ENCODE measurements at regions not wholly inside any gene's neighbourhood (a gene's known extent, or its start where the extent isn't known, plus 50 kb on each side); places are given as distances from the start of the nearest gene placed in this dataset.

- TF ChIP-seq Cebpa-rat (IDR thresholded peaks at IDR 0.05) = no peak
- Histone ChIP-seq H3K27ac (no peak overlapping the region), H3K9me3 (replicated peaks in 1 of 11) (no peaks in the 10 kb centered on the region), H3K36me3 (no peaks in the 10 kb centered on the region), H3K9ac (no peak overlapping the region), H3K4me1 (no peaks in the 10 kb centered on the region), H3K27me3 (no peaks in the 10 kb centered on the region), H4K20me1 (no peaks in the 10 kb centered on the region), H3K4me3 (no peak overlapping the region), H3K4me2 (no peak overlapping the region)
Observed at GRCh38 chr3:110897046-110897445, 174.6 kb upstream of the NECTIN3 start.

- H3K9ac ChIP-seq = no peak overlapping the region
- TF ChIP-seq Cebpa-rat (IDR thresholded peaks at IDR 0.05) = no peak
- no peak overlapping the region for H3K27ac ChIP-seq
- no peaks in the 10 kb centered on the region for H3K4me1 ChIP-seq
- H3K36me3 ChIP-seq = no peaks in the 10 kb centered on the region
- no peak overlapping the region for H3K4me2 ChIP-seq
- H3K27me3 ChIP-seq = no peaks in the 10 kb centered on the region
- H4K20me1 ChIP-seq = no peaks in the 10 kb centered on the region
- no peaks in the 10 kb centered on the region for H3K9me3 ChIP-seq (replicated peaks in 1 of 11)
- H3K4me3 ChIP-seq = no peak overlapping the region
Observed at GRCh38 chr3:110900576-110900975, 171.0 kb upstream of the NECTIN3 start.

DNA sequence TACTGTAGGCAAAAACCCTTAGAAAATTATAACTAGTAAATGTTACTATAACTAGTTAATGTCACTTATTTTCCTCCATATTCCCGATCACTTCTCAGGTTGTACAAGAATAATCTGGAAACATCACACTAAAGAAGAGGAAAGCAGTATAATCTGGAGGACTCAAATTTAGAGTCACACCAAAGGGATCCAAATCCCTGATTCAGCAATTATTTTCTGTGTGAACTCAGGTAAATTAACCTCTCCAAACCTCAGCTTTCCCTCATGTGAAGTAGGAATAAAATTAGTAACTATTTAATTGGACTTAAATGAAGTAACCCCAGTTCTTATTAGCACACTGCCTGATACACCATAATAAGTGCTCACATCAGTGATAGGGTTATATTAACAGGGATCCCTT lies 170.1 kb upstream of the NECTIN3 start:
- TF ChIP-seq Cebpa-rat (IDR thresholded peaks at IDR 0.05) = no peak
- H3K4me2 ChIP-seq = no peak overlapping the region
- H3K4me3 ChIP-seq = no peak overlapping the region
- H3K9ac ChIP-seq = no peak overlapping the region
- H3K27me3 ChIP-seq = no peaks in the 10 kb centered on the region
- H3K9me3 ChIP-seq (replicated peaks in 1 of 11) = no peaks in the 10 kb centered on the region
- H3K36me3 ChIP-seq = no peaks in the 10 kb centered on the region
- no peaks in the 10 kb centered on the region for H3K4me1 ChIP-seq
- H3K27ac ChIP-seq = no peak overlapping the region
- no peaks in the 10 kb centered on the region for H4K20me1 ChIP-seq

DNA sequence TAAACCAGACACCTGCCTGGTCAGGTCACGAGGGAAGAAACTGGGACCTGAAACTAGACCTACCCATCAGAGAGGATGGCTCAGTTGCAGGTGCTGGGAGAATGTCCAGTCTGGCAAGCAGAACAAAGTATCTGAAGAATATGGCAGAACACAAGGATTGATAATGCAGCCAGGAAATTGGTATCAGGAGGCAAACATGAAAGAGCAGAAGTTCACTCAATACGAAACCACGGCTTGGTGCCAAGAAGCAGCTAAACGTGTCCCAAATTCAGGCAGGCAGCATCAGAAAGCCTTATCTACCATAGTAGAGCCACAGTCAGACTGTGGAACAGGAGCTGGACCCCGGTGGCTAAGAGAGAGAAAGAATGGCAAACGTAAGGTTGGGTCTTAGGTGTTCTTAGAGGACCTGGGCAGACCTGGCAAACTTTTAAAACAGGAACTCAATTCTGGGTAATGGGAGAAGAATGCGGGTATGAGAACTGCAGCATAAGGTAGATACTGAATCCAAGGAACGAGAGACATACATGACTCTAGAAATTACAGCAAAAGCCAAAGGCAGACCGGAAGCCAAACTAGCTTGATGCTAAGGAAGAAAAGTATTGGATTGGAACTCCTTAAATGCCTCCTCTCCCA lies 169.0 kb upstream of the NECTIN3 start:
- no peak overlapping the region for H3K27ac ChIP-seq
- H3K9ac ChIP-seq = no peak overlapping the region
- TF ChIP-seq Cebpa-rat (IDR thresholded peaks at IDR 0.05) = no peak
- no peaks in the 10 kb centered on the region for H3K9me3 ChIP-seq (replicated peaks in 1 of 11)
- H3K4me3 ChIP-seq = no peak overlapping the region
- H3K27me3 ChIP-seq = no peaks in the 10 kb centered on the region
- H3K4me1 ChIP-seq = no peaks in the 10 kb centered on the region
- no peaks in the 10 kb centered on the region for H4K20me1 ChIP-seq
- no peaks in the 10 kb centered on the region for H3K36me3 ChIP-seq
- no peak overlapping the region for H3K4me2 ChIP-seq

DNA sequence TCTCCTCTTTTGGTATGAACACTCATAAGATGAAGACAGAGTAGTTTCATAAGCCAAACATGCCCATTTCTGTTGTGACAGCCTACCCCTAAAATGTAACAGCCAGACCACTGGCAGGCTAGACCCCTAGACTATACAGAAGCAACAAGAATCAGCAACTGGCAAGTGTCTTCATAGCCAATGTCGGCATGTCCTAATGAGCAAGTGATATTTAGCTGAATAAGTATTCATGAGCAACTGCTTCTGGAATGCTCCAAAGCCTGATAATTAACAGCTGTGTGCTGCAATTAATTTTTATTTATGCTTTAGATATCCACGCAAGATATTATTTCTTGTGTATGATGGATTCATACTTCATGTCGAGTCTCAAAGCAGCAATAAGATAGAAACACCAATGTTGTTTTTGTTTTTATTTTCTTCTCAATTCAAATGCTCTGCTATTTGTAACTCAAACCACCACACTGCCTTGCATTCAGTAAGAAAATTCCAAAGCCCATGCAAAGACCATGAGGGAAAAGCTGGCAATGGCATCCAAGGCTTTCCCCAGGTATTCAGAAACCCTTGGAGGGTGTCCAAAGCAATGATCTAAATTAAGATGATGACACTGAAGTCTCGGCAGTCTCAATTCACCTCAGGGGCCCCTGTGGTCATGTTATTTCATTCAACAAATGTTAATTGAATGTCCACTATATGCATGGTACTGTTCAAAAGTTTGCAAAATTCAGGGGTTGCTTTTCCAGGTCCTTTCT lies 167.7 kb upstream of the NECTIN3 start:
- H3K4me2 ChIP-seq = no peak overlapping the region
- no peak for TF ChIP-seq Cebpa-rat (IDR thresholded peaks at IDR 0.05)
- no peaks in the 10 kb centered on the region for H3K9me3 ChIP-seq (replicated peaks in 1 of 11)

GRCh38 chr3:110904520-110904890 lies 167.1 kb upstream of the NECTIN3 start:
- Histone ChIP-seq H3K4me3 (no peak overlapping the region), H3K4me1 (no peaks in the 10 kb centered on the region)
- TF ChIP-seq Cebpa-rat (IDR thresholded peaks at IDR 0.05) = no peak

More for the DNA sequence above, 167.7 kb upstream of the NECTIN3 start:
- no peak overlapping the region for H3K9ac ChIP-seq
- no peaks in the 10 kb centered on the region for H3K36me3 ChIP-seq
- H3K4me3 ChIP-seq = no peak overlapping the region
- H4K20me1 ChIP-seq = no peaks in the 10 kb centered on the region
- no peak overlapping the region for H3K27ac ChIP-seq
- no peaks in the 10 kb centered on the region for H3K4me1 ChIP-seq
- no peaks in the 10 kb centered on the region for H3K27me3 ChIP-seq

GRCh38 chr3:110905121-110905520 lies 166.5 kb upstream of the NECTIN3 start:
- TF ChIP-seq Cebpa-rat (IDR thresholded peaks at IDR 0.05) = no peak
- H3K4me3 ChIP-seq = no peak overlapping the region
- no peaks in the 10 kb centered on the region for H3K4me1 ChIP-seq
- no peak overlapping the region for H3K9ac ChIP-seq
- H4K20me1 ChIP-seq = no peaks in the 10 kb centered on the region
- no peak overlapping the region for H3K4me2 ChIP-seq
- no peak overlapping the region for H3K27ac ChIP-seq
- no peaks in the 10 kb centered on the region for H3K9me3 ChIP-seq (replicated peaks in 1 of 11)
- no peaks in the 10 kb centered on the region for H3K36me3 ChIP-seq
- no peaks in the 10 kb centered on the region for H3K27me3 ChIP-seq

More at GRCh38 chr3:110904520-110904890, 167.1 kb upstream of the NECTIN3 start:
- no peaks in the 10 kb centered on the region for H3K27me3 ChIP-seq
- H3K9me3 ChIP-seq (replicated peaks in 1 of 11) = no peaks in the 10 kb centered on the region
- H4K20me1 ChIP-seq = no peaks in the 10 kb centered on the region
- no peak overlapping the region for H3K27ac ChIP-seq
- H3K36me3 ChIP-seq = no peaks in the 10 kb centered on the region
- H3K9ac ChIP-seq = no peak overlapping the region
- H3K4me2 ChIP-seq = no peak overlapping the region

DNA sequence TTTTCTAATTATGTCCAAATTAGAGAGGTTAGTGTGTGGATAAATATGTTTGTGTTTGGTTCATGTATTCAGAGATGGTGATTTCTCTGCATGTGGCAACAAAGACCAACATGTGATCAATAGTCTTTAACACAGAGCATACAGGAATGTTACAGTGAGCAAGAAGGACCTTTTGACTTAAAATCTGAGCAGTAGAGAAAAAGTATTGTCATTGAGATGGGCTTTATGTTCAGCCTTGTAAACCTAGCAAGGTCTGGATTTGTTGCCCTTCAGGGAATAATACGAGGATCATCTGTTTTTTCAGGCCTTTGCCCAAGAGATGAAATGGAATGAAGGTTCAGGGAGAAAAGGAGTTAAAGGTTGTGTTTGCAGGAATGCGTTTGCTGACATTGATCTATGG lies 161.8 kb upstream of the NECTIN3 start:
- no peaks in the 10 kb centered on the region for H3K27me3 ChIP-seq
- no peaks in the 10 kb centered on the region for H3K36me3 ChIP-seq
- H3K4me3 ChIP-seq = no peak overlapping the region
- H3K4me1 ChIP-seq = no peaks in the 10 kb centered on the region
- no peaks in the 10 kb centered on the region for H3K9me3 ChIP-seq (replicated peaks in 1 of 11)
- no peak for TF ChIP-seq Cebpa-rat (IDR thresholded peaks at IDR 0.05)
- no peaks in the 10 kb centered on the region for H4K20me1 ChIP-seq
- no peak overlapping the region for H3K9ac ChIP-seq
- no peak overlapping the region for H3K4me2 ChIP-seq
- H3K27ac ChIP-seq = no peak overlapping the region

DNA sequence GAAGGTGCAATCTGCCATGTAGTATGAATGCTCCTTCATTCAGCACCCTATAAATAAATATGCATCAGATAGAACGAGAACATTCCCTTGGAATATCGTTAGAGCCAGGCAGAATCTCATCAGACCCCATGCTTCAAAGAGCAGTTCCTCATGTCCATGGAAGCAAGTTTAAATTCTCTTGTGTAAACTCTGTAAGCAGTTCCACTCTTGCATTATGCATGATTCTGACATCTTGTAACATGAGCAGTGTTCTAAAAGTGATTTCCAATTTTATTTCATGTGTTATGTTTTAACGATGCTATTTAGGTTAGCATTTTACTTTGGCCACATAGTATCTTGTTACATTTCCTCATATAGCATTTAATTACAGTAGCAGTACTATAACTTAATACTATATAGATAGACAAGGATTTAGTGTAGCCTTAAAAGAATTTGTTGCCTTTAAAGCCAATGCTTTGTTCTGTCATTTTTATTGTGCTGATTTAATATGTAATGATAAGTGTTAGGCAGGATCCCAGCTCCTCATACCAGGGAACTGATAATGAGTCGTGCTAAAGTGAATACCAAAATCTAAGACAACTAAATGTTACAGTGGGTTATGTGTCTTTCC lies 161.2 kb upstream of the NECTIN3 start:
- Histone ChIP-seq H3K9ac (no peak overlapping the region), H3K4me2 (no peak overlapping the region), H3K9me3 (replicated peaks in 1 of 11) (no peaks in the 10 kb centered on the region), H3K27ac (no peak overlapping the region), H4K20me1 (no peaks in the 10 kb centered on the region), H3K27me3 (no peaks in the 10 kb centered on the region), H3K4me3 (no peak overlapping the region), H3K4me1 (no peaks in the 10 kb centered on the region), H3K36me3 (no peaks in the 10 kb centered on the region)
- no peak for TF ChIP-seq Cebpa-rat (IDR thresholded peaks at IDR 0.05)

GRCh38 chr3:110918963-110919362 lies 152.7 kb upstream of the NECTIN3 start:
- H3K4me2 ChIP-seq = no peak overlapping the region
- H4K20me1 ChIP-seq = no peaks in the 10 kb centered on the region
- TF ChIP-seq Cebpa-rat (IDR thresholded peaks at IDR 0.05) = no peak
- 0 out of 20 replicates have a peak, but pooled peaks cover 0 to 6% (median 0%) of the 10 kb centered on the region in 10 experiments for H3K4me1 ChIP-seq
- H3K36me3 ChIP-seq = no peaks in the 10 kb centered on the region
- no peak overlapping the region for H3K4me3 ChIP-seq
- H3K9ac ChIP-seq = no peak overlapping the region
- no peak overlapping the region for H3K27ac ChIP-seq
- H3K27me3 ChIP-seq = no peaks in the 10 kb centered on the region
- no peaks in the 10 kb centered on the region for H3K9me3 ChIP-seq (replicated peaks in 1 of 11)
